Spinal cord (tissue), 9 donors: ENCODE measurements at regions not wholly inside any gene's neighbourhood (a gene's known extent, or its start where the extent isn't known, plus 50 kb on each side); places are given as distances from the start of the nearest gene placed in this dataset.
"Not testable (repeated sequence)": the region's sequence is repeated elsewhere in the genome, so short reads cannot be mapped to it uniquely, and the experiment has no call there.

Experiments used
- DNase-seq, 6 donors: peaks; one replicate each; pipeline versions ENCODE4 v3.0.0 to v3.0.0-alpha.2; 2013 to 2015; ENCODE audit warnings: low spot score in 6 of 6, low read depth in 4 of 6
- H3K27ac ChIP-seq: one replicate; pipeline ENCODE4 v1.5.1; 2013; ENCODE audit warnings: low read depth, low read length, control low read depth
- H3K27me3 ChIP-seq: one replicate; pipeline ENCODE4 v1.6.1; 2013; ENCODE audit warnings: low read length; ENCODE audit not compliant: control insufficient read depth, insufficient read depth
- H3K36me3 ChIP-seq: one replicate; pipeline ENCODE4 v1.6.1; 2013; ENCODE audit warnings: low read length; ENCODE audit not compliant: control insufficient read depth, insufficient read depth
- H3K4me1 ChIP-seq: one replicate; pipeline ENCODE4 v1.6.1; 2013; ENCODE audit warnings: low read length; ENCODE audit not compliant: control insufficient read depth, insufficient read depth
- H3K4me3 ChIP-seq: one replicate; pipeline ENCODE4 v1.5.1; 2013; ENCODE audit warnings: low read depth, low read length, control low read depth
- H3K9me3 ChIP-seq: one replicate; pipeline ENCODE4 v1.6.1; 2013; ENCODE audit warnings: low read length; ENCODE audit not compliant: control insufficient read depth, insufficient read depth
- WGBS: methylation state at CpG from one replicate; pipeline ENCODE4 v1.1.5; 2013; ENCODE audit warnings: missing lambda C conversion rate; ENCODE audit not compliant: insufficient coverage; 5-methylcytosine and 5-hydroxymethylcytosine counted together
- donor health status: healthy.

DNA sequence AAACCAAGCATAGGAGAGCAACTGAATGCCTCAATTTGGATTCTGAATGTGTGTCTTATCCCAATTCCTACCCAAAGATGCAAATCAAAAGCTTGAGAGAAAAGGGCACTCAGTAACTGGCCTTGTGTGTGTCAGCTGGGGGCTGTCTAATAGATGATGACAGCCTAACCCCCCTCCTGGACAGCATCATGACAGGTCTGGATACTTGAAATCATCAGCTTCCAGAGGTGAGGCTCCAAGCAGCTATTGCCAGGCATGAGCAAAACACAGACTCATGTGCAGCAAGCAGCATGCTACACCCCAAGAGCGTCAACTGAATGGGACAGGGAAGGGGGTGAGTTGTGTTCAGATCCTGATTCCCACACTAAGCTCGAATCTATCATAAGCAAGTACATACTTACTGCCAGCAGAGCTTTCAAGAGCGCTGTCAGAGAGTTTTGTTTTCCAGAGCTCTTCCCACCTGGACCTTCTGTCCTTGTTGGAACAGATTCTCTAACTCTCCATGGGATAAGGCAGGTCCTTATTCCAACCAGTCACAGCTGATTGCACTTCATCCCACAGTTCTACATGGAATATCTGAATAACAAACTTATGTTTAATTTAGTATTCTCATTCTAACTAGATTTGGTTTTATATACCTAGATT lies 467.5 kb downstream of the DTWD2 start:
- Histone ChIP-seq H3K4me3 (no peak overlapping the region), H3K9me3 (no peaks in the 10 kb centered on the region), H3K4me1 (no peaks in the 10 kb centered on the region), H3K36me3 (no peaks in the 10 kb centered on the region), H3K27me3 (no peaks in the 10 kb centered on the region), H3K27ac (no peak overlapping the region)
- no peak for DNase-seq
- 72% methylated on average over 2 of the region's 3 CpGs for WGBS

DNA sequence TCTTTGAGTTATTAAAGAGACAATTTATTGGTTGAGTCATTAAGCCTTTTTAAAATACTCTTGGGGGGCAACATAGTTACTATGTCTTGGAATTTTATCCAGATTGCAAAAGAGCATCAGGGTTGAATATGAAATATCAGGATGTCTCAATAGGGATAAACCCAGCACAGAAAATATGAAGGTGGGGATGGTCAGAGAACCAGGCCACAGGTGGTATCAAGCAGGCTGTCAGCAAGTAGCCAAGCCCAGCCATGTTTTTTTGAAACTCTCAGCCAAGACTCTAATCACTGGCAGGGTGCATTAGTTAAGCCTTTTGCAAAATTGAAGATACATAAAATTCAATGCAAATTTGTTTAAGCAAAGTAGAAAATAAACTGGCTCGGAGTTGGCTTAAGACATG lies 468.9 kb downstream of the DTWD2 start:
- no peak overlapping the region for H3K4me3 ChIP-seq
- DNase-seq = no peak
- H3K4me1 ChIP-seq = no peaks in the 10 kb centered on the region
- H3K36me3 ChIP-seq = no peaks in the 10 kb centered on the region
- H3K9me3 ChIP-seq = no peaks in the 10 kb centered on the region
- H3K27ac ChIP-seq = no peak overlapping the region
- 80% methylated on average over 1 of the region's 1 CpG for WGBS
- no peaks in the 10 kb centered on the region for H3K27me3 ChIP-seq

DNA sequence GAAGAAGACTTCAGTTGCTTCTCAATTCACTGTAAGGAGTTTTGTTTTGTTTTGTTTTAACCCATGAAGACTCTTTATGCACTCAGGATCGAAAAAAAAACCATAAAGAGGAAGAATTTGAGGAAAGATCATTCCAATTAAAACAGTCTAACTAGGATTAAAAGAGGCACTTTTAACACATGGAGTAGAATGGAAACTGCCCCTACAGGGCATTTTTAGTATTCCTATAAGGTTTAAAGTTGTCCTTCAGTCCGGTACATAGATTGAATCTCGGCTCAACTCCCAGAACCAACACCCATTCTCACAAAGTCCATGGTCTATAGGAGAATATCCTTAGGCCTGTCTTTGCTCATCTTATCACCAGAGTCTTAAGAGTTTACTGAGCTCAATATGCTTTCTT lies 469.6 kb downstream of the DTWD2 start:
- WGBS = 90% methylated on average over 2 of the region's 3 CpGs

DNA sequence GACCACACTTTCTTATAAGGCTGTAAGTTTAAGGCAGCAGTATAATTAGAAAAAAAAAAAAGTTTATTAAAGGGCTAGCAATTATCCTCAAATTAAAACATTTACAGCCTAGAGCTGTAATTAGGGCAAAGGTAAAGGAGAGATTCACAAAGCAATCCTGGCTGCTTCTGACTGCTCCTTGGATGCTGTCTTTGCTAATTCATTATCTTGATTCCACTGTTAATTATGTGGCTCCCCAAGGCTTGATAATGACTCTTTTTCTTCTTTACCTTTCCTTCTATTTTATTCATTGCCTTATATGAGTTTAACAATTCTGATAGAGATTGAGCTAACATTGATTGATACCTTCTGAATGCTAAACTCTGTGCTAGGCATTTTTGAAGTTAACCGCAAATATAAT lies 476.5 kb downstream of the DTWD2 start:
- peaks cover 1% of the 10 kb centered on the region for H3K9me3 ChIP-seq
- H3K27ac ChIP-seq = no peak overlapping the region
- no CpG with 5 or more reads among the region's 1 CpG for WGBS
- no peaks in the 10 kb centered on the region for H3K27me3 ChIP-seq
- peak in 1 of 6 donors; percentile 31 for DNase-seq
- H3K36me3 ChIP-seq = no peaks in the 10 kb centered on the region
- H3K4me1 ChIP-seq = no peaks in the 10 kb centered on the region
- no peak overlapping the region for H3K4me3 ChIP-seq

More for the DNA sequence above, 469.6 kb downstream of the DTWD2 start:
- no peaks in the 10 kb centered on the region for H3K4me1 ChIP-seq
- H3K4me3 ChIP-seq = no peak overlapping the region
- no peak for DNase-seq
- no peaks in the 10 kb centered on the region for H3K27me3 ChIP-seq
- no peaks in the 10 kb centered on the region for H3K36me3 ChIP-seq
- H3K27ac ChIP-seq = no peak overlapping the region
- no peaks in the 10 kb centered on the region for H3K9me3 ChIP-seq

DNA sequence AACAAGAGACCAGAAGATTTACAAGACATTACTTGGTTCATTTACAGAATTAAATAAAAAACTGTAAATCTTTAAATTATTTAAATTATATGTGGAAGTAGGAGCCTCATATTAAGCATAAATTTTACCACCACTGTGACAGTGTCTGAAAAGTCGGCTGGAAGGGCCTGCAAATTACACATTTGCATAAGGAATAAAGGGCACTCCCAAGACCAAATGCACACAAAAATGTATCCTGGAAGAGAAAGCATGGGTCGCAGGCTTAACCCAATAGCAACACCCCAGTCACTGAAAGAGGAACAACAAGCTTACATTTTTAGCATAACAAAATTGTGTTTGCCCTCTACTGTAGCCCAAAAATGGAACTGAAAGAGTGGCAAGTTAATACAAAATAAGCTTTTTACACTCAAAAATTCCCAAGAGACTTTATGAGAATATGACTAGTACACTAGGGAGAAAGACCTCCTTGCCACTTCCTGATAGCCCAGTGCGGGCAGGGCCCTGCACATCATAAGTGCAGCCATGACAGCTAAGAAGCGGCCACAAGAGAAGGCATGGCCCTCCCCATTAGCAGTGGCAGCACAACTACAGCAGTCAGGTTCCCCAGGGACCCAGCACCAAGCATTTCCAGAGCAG lies 482.0 kb downstream of the DTWD2 start:
- Histone ChIP-seq H3K27ac (no peak overlapping the region), H3K4me1 (no peaks in the 10 kb centered on the region), H3K4me3 (no peak overlapping the region), H3K27me3 (no peaks in the 10 kb centered on the region), H3K9me3 (no peaks in the 10 kb centered on the region), H3K36me3 (no peaks in the 10 kb centered on the region)
- 92% methylated on average over 3 of the region's 4 CpGs for WGBS
- no peak for DNase-seq

DNA sequence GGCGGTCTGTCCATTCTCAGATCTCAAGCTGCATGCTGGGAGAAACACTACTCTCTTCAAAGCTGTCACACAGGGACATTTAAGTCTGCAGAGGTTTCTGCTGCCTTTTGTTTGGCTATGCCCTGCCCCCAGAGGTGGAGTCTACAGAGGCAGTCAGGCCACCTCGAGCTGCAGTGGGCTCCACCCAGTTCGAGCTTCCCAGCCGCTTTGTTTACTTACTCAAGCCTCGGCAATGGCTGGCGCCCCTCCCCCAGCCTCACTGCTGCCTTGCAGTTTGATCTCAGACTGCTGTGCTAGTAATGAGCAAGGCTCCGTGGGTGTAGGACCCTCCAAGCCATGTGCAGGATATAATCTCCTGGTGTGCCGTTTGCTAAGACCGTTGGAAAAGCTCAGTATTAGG lies 486.1 kb downstream of the DTWD2 start:
- not testable (repeated sequence) for DNase-seq, H3K9me3 ChIP-seq, H3K27ac ChIP-seq, H3K4me1 ChIP-seq, H3K27me3 ChIP-seq, H3K4me3 ChIP-seq, H3K36me3 ChIP-seq
- 93% methylated on average over 9 of the region's 9 CpGs for WGBS

DNA sequence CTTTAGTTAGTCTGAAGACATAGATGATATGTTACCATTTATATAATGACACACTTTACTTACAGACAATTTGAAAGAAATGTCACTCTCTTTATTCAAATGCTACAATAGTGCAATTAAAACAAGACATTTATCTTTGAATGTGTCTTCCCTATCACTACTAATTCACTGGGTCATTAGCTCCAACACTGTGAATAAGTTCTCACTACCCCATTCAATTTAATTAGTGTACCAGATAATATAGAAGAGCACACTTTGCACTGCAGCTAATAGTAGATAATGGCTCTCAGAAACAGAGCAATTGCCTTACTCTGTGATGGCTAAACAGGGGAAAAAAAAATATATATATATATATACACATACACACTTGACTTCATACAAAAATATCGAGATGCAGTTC lies 497.0 kb downstream of the DTWD2 start:
- WGBS = no CpG with 5 or more reads among the region's 1 CpG
- no peaks in the 10 kb centered on the region for H3K27me3 ChIP-seq
- DNase-seq = peak in 1 of 6 donors; percentile 76

DNA sequence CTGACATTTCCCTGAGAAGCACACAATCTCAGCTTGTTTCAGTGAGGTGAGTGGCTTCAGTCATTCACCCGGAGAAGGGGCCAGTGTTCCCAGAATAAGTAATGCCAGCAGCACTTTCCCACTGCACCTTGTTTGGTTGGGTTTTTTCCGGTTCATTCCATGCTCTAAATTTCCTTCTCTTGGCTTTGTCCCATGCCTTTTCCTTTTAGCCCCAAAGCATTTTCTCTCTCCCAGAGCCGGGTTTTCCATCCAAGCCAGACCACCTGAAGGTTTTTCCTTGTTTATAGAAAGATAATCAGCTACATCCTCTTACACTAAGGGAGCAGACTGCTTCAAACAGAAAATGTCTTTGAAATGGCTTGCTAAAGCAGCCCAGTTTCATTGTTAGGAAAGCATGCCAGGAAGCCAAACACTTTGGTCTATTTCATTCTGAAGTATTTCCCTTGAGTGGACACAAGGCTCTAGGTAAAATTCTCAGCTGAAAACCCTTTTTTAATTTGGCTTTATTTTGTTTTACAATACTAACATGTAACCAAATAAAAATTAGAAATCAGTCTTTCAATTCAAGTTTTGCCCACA lies 501.6 kb downstream of the DTWD2 start:
- Histone ChIP-seq H3K9me3 (no peaks in the 10 kb centered on the region), H3K4me1 (no peaks in the 10 kb centered on the region), H3K4me3 (no peak overlapping the region), H3K27ac (peak overlapping the region; percentile 33), H3K27me3 (no peaks in the 10 kb centered on the region), H3K36me3 (no peaks in the 10 kb centered on the region)
- peak in 2 of 6 donors; percentile 20 to 74 for DNase-seq
- WGBS = 80% methylated on average over 1 of the region's 3 CpGs

More for the DNA sequence above, 497.0 kb downstream of the DTWD2 start:
- Histone ChIP-seq H3K4me1 (no peaks in the 10 kb centered on the region), H3K9me3 (no peaks in the 10 kb centered on the region), H3K27ac (no peak overlapping the region), H3K36me3 (no peaks in the 10 kb centered on the region), H3K4me3 (no peak overlapping the region)

DNA sequence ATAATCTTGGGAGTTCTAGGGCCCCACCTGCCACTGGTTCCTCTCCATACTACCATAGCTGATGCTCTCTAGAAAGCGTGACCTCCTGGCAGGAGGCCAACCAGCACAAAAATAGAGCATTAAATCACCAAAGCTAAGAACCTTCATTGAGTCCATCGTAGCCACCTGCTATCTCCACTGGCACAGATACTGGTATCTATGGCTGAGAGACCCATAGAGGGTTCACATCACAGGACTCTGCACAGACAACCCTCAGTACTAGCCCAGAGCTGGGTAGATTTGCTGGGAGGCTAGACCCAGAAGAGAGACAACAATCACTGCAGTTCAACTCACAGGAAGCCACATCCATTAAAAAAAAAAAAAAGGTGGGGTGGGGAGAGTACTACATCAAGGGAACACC lies 509.1 kb downstream of the DTWD2 start:
- DNase-seq = no peak
- WGBS = 100% methylated on average over 1 of the region's 2 CpGs
- H3K9me3 ChIP-seq = peaks cover 5% of the 10 kb centered on the region

DNA sequence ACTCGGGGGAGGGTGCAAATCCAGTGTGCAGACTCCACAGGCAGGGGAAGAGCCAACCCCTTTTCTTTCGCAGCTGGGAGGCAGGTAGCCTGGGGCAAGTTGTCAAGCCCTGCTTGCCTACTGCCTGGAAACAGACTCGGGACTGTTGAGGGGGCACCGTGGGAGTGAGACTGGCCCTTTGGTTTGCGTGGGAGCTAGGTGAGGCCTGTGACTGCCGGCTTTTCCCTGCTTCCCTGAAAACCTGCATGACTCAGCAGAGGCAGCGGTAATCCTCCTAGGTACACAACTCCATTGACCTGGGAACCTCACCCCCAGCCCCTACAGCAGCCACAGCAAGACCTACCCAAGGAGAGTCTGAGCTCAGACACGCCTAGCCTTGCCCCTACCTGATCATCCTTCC lies 509.5 kb downstream of the DTWD2 start:
- no peaks in the 10 kb centered on the region for H3K36me3 ChIP-seq
- no peaks in the 10 kb centered on the region for H3K4me1 ChIP-seq
- no peak overlapping the region for H3K27ac ChIP-seq
- H3K4me3 ChIP-seq = no peak overlapping the region
- peaks cover 5% of the 10 kb centered on the region for H3K9me3 ChIP-seq
- DNase-seq = no peak
- no peaks in the 10 kb centered on the region for H3K27me3 ChIP-seq
- WGBS = 95% methylated on average over 6 of the region's 8 CpGs

More for the DNA sequence above, 509.1 kb downstream of the DTWD2 start:
- no peak overlapping the region for H3K27ac ChIP-seq
- no peak overlapping the region for H3K4me3 ChIP-seq
- no peaks in the 10 kb centered on the region for H3K27me3 ChIP-seq
- H3K36me3 ChIP-seq = no peaks in the 10 kb centered on the region
- H3K4me1 ChIP-seq = no peaks in the 10 kb centered on the region
